KBM-7 (cell line): ENCODE measurements at regions not wholly inside any gene's neighbourhood (a gene's known extent, or its start where the extent isn't known, plus 50 kb on each side); places are given as distances from the start of the nearest gene placed in this dataset.

Experiments
- DNase-seq: peaks from one replicate; pipeline ENCODE4 v3.0.0-alpha.2; 2015
- in situ Hi-C: fragments of 300-500 bp; cut with MboI; formaldehyde crosslinking; loops from 2 replicates; pipeline ENCODE4 v1.14.3; 2020; ENCODE audit warnings: low sequenced_read_pairs, low pct_unique_long_range_greater_than_20kb, mixed read lengths

- DNase-seq, result no peak
- in situ Hi-C loops, result no loop called here
Measured at GRCh38 chr10:45179691-45180090, 135.7 kb downstream of the OR13A1 start.

DNA sequence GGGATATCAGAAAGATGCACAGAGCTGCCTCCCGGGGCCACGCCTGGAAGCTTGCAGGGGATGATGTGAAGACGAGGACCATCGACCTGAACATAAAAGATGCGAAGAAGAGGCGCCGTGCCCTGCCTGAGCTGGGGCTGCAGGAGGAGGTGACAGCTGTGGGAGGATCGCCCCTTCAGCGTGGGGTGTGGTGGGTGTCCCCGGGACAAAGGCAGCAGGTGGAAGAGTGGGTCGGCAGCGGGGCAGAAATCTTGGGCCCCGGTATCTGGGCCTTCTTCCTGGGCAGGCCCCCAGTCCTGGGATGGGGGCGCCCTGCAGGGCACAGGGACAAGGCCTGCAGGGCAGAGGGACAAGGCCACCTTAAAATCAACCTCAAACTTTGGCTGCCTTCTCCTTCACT is 134.9 kb downstream of the OR13A1 start:
- in situ Hi-C loops, result no loop called here

GRCh38 chr10:45180946-45181875 is 134.2 kb downstream of the OR13A1 start:
- in situ Hi-C loops, result no loop called here
- DNase-seq, result no peak

More for the DNA sequence above, 134.9 kb downstream of the OR13A1 start:
- DNase-seq, result no peak

DNA sequence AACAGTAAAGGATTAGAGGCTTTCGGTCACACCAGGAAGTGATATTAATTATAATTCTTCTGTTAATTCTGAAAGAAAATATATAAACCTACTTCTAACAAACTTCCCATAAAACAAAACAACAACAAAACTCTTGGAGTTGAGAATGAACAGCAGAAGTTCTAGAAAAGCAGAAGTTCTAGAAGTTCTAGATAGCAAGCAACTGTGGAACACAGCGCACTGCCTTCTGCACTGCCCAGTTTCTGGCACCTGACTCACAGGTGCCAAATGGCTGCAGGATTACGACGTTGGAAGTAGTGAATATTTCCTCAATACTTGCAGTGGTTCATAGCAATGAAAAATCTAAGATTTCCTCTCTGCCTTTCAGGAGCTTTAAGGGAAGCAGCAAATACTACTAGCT is 132.2 kb downstream of the OR13A1 start:
- DNase-seq, result no peak
- in situ Hi-C loops, result no loop called here

DNA sequence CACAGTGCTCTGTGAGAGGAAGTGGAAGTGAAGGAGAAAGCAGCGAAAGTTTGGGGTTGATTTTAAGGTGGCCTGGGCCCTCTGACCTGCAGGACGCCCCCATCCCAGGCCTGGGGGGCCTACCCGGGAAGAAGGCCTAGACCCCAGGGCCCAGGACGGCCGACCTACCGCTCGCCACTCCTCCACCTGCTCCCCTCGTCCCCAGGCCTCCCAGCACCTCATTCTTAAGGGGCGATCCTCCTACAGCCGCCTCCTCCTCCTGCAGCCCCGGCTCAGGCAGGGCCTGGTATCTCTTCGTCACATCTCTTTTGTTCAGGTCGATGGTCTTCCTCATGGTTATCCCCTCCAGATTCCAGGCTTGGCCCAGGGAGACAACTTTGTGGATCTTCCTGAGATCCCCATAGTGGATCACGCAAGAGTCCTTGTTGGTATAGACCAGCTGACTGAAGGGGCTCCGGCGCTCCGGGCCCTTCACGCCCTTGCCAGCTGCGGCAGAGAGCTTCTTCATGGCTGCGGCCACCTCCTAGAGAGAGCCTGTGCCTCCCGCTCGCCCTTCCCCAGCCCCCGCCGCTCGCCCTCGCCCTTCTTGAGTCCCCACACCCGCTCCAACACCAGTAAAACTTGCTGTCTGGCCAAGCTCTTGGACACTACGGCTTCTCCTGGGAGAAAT is 117.5 kb downstream of the OR13A1 start:
- in situ Hi-C loops, result no loop called here
- no peak for DNase-seq

DNA sequence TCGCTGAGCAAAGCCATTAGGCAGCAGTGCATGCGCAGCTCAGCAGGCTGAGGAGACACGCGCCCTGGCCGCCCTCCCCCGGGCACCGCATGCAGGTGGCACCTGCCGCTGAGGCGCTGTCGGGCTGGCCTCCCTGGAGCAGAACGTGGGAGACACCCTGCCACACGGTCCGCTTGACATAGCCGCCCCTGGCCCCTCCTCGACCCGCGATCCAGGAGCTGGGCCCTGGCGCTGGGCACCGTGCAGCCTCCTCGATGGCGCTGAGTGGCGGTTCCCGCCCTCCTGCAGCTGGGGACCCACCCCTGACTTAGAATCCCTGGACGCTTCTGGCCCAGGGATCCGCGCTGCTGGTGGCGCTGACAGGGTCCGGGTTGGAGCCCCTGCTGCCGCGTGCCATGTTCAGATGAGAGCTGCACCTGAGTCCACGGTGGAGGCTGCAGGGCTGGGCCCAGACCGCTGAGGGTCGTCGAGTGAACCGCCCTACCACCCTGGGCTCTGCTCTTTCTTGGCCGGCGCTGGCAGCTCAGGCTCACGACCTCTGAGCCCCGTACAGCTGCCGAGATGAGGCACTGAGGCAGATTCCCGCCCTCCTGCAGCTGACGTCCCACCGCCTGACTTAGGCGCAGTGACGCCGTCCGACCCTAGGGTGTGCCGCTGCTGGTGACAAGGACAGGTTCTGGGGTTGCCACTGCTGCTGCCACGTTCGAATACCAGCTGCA is 116.8 kb downstream of the OR13A1 start:
- no peak for DNase-seq
- in situ Hi-C loops, result no loop called here

DNA sequence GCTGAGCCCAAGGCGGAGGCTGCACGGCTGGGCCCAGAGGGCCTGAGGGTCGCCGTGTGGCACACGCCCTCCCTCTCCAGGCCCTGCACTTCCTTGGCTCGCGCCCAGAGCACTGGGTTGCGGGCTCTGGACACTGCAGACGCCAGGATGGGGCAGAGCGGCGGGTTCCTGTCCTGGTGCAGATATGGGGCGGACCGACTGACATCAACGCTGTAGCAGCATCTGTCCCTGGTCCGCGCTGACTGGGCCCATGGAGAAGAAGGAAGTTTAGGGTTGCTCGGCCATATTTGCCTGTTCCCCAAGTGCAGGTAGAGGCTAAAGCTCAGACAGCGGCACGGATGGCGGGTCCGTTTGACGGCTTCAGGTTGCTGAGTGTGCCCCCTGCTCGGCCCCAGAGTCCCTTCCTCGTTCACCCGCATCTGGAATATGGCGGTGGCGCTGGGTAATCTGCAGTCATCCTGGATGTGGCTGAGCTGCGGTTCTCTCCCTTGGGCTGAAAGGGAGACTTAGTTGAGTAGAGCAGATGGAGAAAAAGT is 116.1 kb downstream of the OR13A1 start:
- no peak for DNase-seq
- in situ Hi-C loops, result no loop called here

GRCh38 chr10:45201271-45201670 is 114.1 kb downstream of the OR13A1 start:
- in situ Hi-C loops, result no loop called here
- no peak for DNase-seq

GRCh38 chr10:45202242-45202641 is 113.2 kb downstream of the OR13A1 start:
- in situ Hi-C loops, result no loop called here
- no peak for DNase-seq

DNA sequence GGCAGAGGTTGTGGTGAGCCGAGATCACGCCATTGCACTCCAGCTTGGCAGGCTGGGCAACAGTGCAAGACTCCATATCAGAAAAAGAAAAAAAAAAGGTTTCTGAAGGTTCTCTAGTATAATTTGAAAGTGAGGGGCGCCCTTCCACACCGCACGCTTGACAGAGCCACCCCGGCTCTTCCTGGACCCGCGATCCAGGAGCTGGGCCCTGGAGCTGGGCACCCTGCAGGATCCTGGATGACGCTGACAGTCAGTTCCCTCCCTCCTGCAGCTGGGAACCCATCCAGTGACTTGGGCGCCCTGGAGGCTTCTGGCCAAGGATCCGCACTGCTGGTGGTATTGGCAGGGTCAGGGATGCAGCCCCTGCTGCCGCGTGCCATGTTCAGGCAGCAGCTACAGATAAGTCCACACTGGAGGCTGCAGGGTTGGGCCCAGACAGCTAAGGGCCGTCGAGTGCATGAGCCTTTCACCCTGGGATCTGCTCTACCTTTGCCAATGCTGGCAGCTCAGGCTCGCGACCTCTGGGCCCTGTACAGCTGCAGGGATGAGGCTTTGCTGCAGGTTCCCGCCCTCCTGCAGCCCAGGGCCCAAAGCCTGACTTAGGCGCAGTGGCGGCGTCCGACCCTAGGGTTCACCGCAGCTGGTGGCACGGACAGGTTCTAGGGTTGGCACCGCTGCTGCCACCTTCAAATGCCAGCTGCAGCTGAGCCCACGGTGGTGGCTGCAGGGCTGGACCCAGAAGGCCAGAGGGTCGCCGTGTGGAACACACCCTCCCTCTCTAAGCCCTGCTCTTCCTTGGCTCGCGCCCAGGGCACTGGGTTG is 110.2 kb downstream of the OR13A1 start:
- no peak for DNase-seq
- in situ Hi-C loops, result no loop called here

GRCh38 chr10:45209888-45210287 is 105.5 kb downstream of the OR13A1 start:
- in situ Hi-C loops, result no loop called here
- DNase-seq, result no peak

DNA sequence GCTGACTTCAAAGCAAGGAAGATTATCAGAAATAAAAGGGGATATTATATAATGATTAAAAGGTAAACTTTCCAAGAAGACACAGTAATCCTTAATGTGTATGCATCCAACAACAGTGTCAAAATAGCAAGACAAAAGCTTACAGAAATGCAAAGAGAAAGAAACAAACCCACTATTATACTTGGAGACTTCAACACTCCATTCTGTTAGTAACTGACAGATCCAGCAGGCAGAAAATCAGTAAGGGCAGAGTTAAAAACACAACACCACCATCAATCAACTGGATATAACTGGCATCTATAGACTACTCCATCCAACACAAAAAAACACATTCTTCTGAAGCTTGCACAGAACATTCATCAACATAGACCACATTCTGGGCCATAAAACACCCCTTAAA is 103.8 kb downstream of the OR13A1 start:
- no peak for DNase-seq
- in situ Hi-C loops, result no loop called here

- in situ Hi-C loops, result no loop called here
- no peak for DNase-seq
Measured at GRCh38 chr10:45219416-45219815, 96.0 kb downstream of the OR13A1 start.

GRCh38 chr10:45220931-45221330 is 94.5 kb downstream of the OR13A1 start:
- in situ Hi-C loops, result no loop called here
- no peak for DNase-seq

DNA sequence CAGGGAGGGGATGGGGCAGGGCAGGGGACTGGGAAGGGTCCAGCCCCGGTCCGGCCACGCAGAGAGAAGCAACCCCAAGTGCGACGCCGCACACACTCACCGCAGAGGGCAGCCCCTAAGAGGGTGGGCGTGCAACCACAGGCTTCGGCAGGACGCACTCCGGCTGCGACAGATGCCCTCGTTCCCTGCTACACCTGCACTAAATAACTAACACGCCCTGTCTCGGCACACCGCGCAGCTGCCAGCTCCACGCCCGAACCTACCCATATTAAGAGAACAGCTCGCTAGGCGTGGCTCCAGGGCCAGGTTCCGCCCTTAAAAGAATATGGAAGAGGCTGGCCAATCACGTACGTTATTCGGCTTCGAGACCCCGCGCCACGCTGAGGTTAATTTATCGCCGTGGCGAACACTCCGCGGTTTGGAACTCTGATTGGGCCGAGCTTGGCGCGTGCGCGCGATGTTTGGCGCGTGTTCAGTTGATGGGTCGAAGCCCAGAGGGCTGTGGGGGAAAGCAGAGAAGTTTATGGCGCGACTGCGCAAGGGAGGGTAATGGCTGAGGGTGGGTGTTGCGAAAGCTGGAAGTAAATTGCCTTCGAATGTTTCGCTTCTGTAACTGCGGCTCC is 91.1 kb downstream of the OR13A1 start:
- in situ Hi-C loops, result no loop called here
- no peak for DNase-seq

- in situ Hi-C loops, result loop anchor here (25.0 kb wide), 1 partner anchor 1010 kb away; no protein-coding TSS in a partner anchor
- no peak for DNase-seq
Measured at GRCh38 chr10:45227042-45227441, 88.4 kb downstream of the OR13A1 start.

GRCh38 chr10:45227456-45227855 is 88.0 kb downstream of the OR13A1 start:
- DNase-seq, result no peak
- in situ Hi-C loops, result loop anchor here (25.0 kb wide), 1 partner anchor 1010 kb away; no protein-coding TSS in a partner anchor

DNA sequence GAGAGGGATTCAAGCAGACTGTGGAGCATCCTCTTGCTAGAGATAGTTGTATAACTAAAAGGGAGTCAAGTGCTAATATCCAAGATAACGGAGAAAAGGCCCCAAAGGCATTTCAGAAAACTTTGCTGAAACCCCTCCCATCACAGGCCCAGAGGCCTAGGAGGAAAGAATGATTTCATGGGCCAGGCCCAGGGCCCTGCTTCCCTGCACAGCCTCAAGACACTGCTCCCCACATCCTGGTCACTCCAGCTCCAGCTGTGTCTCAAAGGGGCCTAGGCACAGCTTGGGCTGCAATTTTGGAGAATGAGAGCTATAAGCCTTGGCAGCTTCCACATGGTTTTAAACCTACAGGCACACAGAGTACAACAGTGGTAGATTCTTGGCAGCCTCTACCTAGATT is 85.6 kb downstream of the OR13A1 start:
- no peak for DNase-seq

More for the DNA sequence above, 85.6 kb downstream of the OR13A1 start:
- in situ Hi-C loops, result loop anchor here (25.0 kb wide), 1 partner anchor 1007 kb away; no protein-coding TSS in a partner anchor
